ENCODE measurements at regions not wholly inside any gene's neighbourhood (a gene's known extent, or its start where the extent isn't known, plus 50 kb on each side); places are given as distances from the start of the nearest gene placed in this dataset.

- TF ChIP-seq, protein P1, sequence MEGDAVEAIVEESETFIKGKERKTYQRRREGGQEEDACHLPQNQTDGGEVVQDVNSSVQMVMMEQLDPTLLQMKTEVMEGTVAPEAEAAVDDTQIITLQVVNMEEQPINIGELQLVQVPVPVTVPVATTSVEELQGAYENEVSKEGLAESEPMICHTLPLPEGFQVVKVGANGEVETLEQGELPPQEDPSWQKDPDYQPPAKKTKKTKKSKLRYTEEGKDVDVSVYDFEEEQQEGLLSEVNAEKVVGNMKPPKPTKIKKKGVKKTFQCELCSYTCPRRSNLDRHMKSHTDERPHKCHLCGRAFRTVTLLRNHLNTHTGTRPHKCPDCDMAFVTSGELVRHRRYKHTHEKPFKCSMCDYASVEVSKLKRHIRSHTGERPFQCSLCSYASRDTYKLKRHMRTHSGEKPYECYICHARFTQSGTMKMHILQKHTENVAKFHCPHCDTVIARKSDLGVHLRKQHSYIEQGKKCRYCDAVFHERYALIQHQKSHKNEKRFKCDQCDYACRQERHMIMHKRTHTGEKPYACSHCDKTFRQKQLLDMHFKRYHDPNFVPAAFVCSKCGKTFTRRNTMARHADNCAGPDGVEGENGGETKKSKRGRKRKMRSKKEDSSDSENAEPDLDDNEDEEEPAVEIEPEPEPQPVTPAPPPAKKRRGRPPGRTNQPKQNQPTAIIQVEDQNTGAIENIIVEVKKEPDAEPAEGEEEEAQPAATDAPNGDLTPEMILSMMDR (IDR thresholded peaks at IDR 0.05; ENCODE audit: borderline replicate concordance, extremely low read depth, low read length, poor library complexity, severe bottlenecking), result no peak
- no peak for TF ChIP-seq EZH2 (IDR thresholded peaks at IDR 0.05; ENCODE audit: borderline replicate concordance, low read depth, low read length, severe bottlenecking)
These were observed 542.1 kb downstream of the BNC2 start for GRCh38 chr9:16328349-16328748.

All from DND-41 (cell line).